ENCODE measurements at regions not wholly inside any gene's neighbourhood (a gene's known extent, or its start where the extent isn't known, plus 50 kb on each side); places are given as distances from the start of the nearest gene placed in this dataset.

- H3K79me1 ChIP-seq (ENCODE audit: insufficient read depth, low read depth, low read length, poor library complexity, severe bottlenecking), result no peaks in the 10 kb centered on the region
- H2BK120ac ChIP-seq (ENCODE audit: low read depth, low read length, poor library complexity, severe bottlenecking), result no peak overlapping the region
- H3T11ph ChIP-seq (ENCODE audit: low read length), result no peak overlapping the region
- H4K91ac ChIP-seq (ENCODE audit: insufficient read length, low read depth, low read length), result no peak overlapping the region
- no peaks in the 10 kb centered on the region for H3K27me3 ChIP-seq (ENCODE audit: insufficient read depth, low read length)
- Mint-ChIP-seq H3K9me3 (peaks cover 12 to 17% of the 10 kb centered on the region in 2 experiments), H3K4me1 (no peaks in the 10 kb centered on the region), H3K4me3 (no peak overlapping the region), H3K27ac (no peak overlapping the region), H3K27me3 (ENCODE audit: low read depth) (no peaks in the 10 kb centered on the region), H3K36me3 (ENCODE audit: insufficient read depth in 1 of 3, low read depth in 3 of 3) (peaks cover 7 to 17% (median 8%) of the 10 kb centered on the region in 3 experiments; a peak in 6 of 7 replicates)
- 100% methylated on average over 1 of the region's 4 CpGs for WGBS (ENCODE audit: extremely low coverage, insufficient read length, low lambda C conversion rate)
- no peak overlapping the region for H2AK5ac ChIP-seq (ENCODE audit: insufficient read length, low read length)
- H2AFZ ChIP-seq (ENCODE audit: low read length), result no peak overlapping the region
- no peak overlapping the region for H3K14ac ChIP-seq (ENCODE audit: insufficient read depth, low read length)
- H2BK12ac ChIP-seq (ENCODE audit: insufficient read length, low read depth, low read length), result no peak overlapping the region
- H3K56ac ChIP-seq (ENCODE audit: insufficient read length, low read depth, low read length), result no peak overlapping the region
- no peaks in the 10 kb centered on the region for H3K23me2 ChIP-seq (ENCODE audit: insufficient read length, low read depth, low read length, poor library complexity, severe bottlenecking)
- H4K5ac ChIP-seq (ENCODE audit: insufficient read length, low read depth, low read length), result no peak overlapping the region
- no peak overlapping the region for H4K8ac ChIP-seq (replicated peaks; ENCODE audit: insufficient read length, low read depth, low read length)
- H3K4me1 ChIP-seq (ENCODE audit: insufficient read depth, low read length), result no peaks in the 10 kb centered on the region
- H4K20me1 ChIP-seq (ENCODE audit: control insufficient read depth, insufficient read depth, insufficient read length), result no peaks in the 10 kb centered on the region
- DNase-seq, result no peak
- no peak overlapping the region for H3K9ac ChIP-seq (ENCODE audit: extremely low read depth, insufficient read length, low read length)
- no peaks in the 10 kb centered on the region for H3K9me3 ChIP-seq (ENCODE audit: control insufficient read depth, low read depth, low read length)
- TF ChIP-seq, protein P1, sequence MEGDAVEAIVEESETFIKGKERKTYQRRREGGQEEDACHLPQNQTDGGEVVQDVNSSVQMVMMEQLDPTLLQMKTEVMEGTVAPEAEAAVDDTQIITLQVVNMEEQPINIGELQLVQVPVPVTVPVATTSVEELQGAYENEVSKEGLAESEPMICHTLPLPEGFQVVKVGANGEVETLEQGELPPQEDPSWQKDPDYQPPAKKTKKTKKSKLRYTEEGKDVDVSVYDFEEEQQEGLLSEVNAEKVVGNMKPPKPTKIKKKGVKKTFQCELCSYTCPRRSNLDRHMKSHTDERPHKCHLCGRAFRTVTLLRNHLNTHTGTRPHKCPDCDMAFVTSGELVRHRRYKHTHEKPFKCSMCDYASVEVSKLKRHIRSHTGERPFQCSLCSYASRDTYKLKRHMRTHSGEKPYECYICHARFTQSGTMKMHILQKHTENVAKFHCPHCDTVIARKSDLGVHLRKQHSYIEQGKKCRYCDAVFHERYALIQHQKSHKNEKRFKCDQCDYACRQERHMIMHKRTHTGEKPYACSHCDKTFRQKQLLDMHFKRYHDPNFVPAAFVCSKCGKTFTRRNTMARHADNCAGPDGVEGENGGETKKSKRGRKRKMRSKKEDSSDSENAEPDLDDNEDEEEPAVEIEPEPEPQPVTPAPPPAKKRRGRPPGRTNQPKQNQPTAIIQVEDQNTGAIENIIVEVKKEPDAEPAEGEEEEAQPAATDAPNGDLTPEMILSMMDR (conservative IDR thresholded peaks at IDR 0.05), result no peak
- H2BK15ac ChIP-seq (ENCODE audit: low read depth, low read length), result no peak overlapping the region
- no peak overlapping the region for H3K23ac ChIP-seq (ENCODE audit: insufficient read length, low read depth, low read length)
- no peak overlapping the region for H2BK5ac ChIP-seq (ENCODE audit: insufficient read length, low read length)
- H2BK20ac ChIP-seq (ENCODE audit: low read depth, low read length, poor library complexity, severe bottlenecking), result no peak overlapping the region
- H3K4me2 ChIP-seq (ENCODE audit: insufficient read depth, insufficient read length, low read length), result no peak overlapping the region
- H3K27ac ChIP-seq (ENCODE audit: insufficient read length, low read depth, low read length), result no peak overlapping the region
- no peaks in the 10 kb centered on the region for H3K79me2 ChIP-seq (ENCODE audit: insufficient read depth, low read length)
- H3K18ac ChIP-seq (ENCODE audit: insufficient read length, low read depth, low read length), result no peak overlapping the region
- H3K4ac ChIP-seq (ENCODE audit: low read depth, low read length), result no peak overlapping the region
Measured at GRCh38 chr14:62632771-62633170, 412.5 kb downstream of the KCNH5 start.

All from H9 (cell line).